IMR-90 (cell line): ENCODE measurements at regions not wholly inside any gene's neighbourhood (a gene's known extent, or its start where the extent isn't known, plus 50 kb on each side); places are given as distances from the start of the nearest gene placed in this dataset.

Experiments
- ATAC-seq: fragments of 200-7000 bp; cut with Tn5 transposase; 2 replicates; pipeline ENCODE4 v1.9.1; 2020; ENCODE audit warnings: low read depth, mild to moderate bottlenecking, moderate library complexity
- BruUV-seq: library from RNA; stranded (reverse); fragments of 400-500 nt; replicated peaks from 2 replicates; lab custom pipeline; 2021; lab: Mats Ljungman, UMichigan
- CTCF ChIA-PET: fragments of 300-600 bp; formaldehyde crosslinking; extraction: SDS; loops from one replicate; lab custom pipeline; 2021; ENCODE audit warnings: antibody characterized with exemption; lab: Yijun Ruan, JAX
- POLR2A ChIA-PET: fragments of 300-600 bp; sonication (Branson Sonifier 250); formaldehyde crosslinking; loops from one replicate; lab custom pipeline; 2022; ENCODE audit warnings: antibody characterized with exemption; ENCODE audit not compliant: unreplicated experiment; lab: Charles Lee
- DNase-seq: peaks from one replicate; pipeline ENCODE4 v3.0.0; 2013
- H2AFZ ChIP-seq: replicated peaks from 2 replicates; pipeline ENCODE3; 2013; ENCODE audit warnings: low read length, mild to moderate bottlenecking; ENCODE audit not compliant: poor library complexity
- H2AK5ac ChIP-seq: 2 replicates; pipeline ENCODE4 v1.6.1; 2013; ENCODE audit warnings: low read depth, low read length, inconsistent platforms
- H2AK9ac ChIP-seq: replicated peaks from 2 replicates; pipeline ENCODE3; 2013; ENCODE audit warnings: mild to moderate bottlenecking, low read depth, low read length, moderate library complexity; ENCODE audit not compliant: poor library complexity
- H2BK120ac ChIP-seq: 2 replicates; pipeline ENCODE4 v1.6.1; 2013; ENCODE audit warnings: low read depth, low read length, inconsistent platforms
- H2BK15ac ChIP-seq: 3 replicates; pipeline ENCODE4 v1.6.1; 2013; ENCODE audit warnings: low read depth, low read length, inconsistent platforms
- H2BK20ac ChIP-seq: 2 replicates; pipeline ENCODE4 v1.6.1; 2013; ENCODE audit warnings: low read depth, mild to moderate bottlenecking, inconsistent platforms, low read length, moderate library complexity
- H2BK5ac ChIP-seq: 2 replicates; pipeline ENCODE4 v1.6.1; 2013; ENCODE audit warnings: mild to moderate bottlenecking, low read depth, low read length, inconsistent platforms; ENCODE audit not compliant: poor library complexity, severe bottlenecking
- H3K14ac ChIP-seq: replicated peaks from 2 replicates; pipeline ENCODE4 v1.6.1; 2013; ENCODE audit warnings: low read depth, low read length, inconsistent platforms
- H3K18ac ChIP-seq: 2 replicates; pipeline ENCODE4 v1.6.1; 2013; ENCODE audit warnings: low read depth, low read length, control low read depth
- H3K23ac ChIP-seq: 2 replicates; pipeline ENCODE4 v1.6.1; 2013; ENCODE audit warnings: low read depth, low read length, inconsistent platforms
- H3K27ac ChIP-seq: 2 replicates; pipeline ENCODE4 v1.5.1; 2013; ENCODE audit warnings: mild to moderate bottlenecking, control low read depth, low read length; ENCODE audit not compliant: insufficient read depth
- H3K27me3 ChIP-seq: 2 replicates; pipeline ENCODE4 v1.6.1; 2013; ENCODE audit warnings: low read length; ENCODE audit not compliant: control insufficient read depth, insufficient read depth
- H3K36me3 ChIP-seq: 2 replicates; pipeline ENCODE4 v1.6.1; 2013; ENCODE audit warnings: low read length, mixed read lengths; ENCODE audit not compliant: control insufficient read depth, insufficient read depth
- H3K4ac ChIP-seq: 2 replicates; pipeline ENCODE4 v1.6.1; 2013; ENCODE audit warnings: low read depth, low read length, inconsistent platforms
- H3K4me1 ChIP-seq: 2 replicates; pipeline ENCODE4 v1.6.1; 2013; ENCODE audit warnings: low read length, mixed read lengths; ENCODE audit not compliant: control insufficient read depth, insufficient read depth
- H3K4me2 ChIP-seq: 2 replicates; pipeline ENCODE4 v1.6.1; 2013; ENCODE audit warnings: low read depth, mild to moderate bottlenecking, control low read depth, low read length, moderate library complexity
- H3K4me3 ChIP-seq: 2 replicates; pipeline ENCODE4 v1.5.1; 2013; ENCODE audit warnings: low read depth, mild to moderate bottlenecking, control low read depth, low read length, moderate library complexity; ENCODE audit not compliant: insufficient read depth
- H3K56ac ChIP-seq: 2 replicates; pipeline ENCODE4 v1.6.1; 2013; ENCODE audit warnings: low read length, inconsistent platforms; ENCODE audit not compliant: insufficient read depth; ENCODE audit errors: extremely low read depth
- H3K79me1 ChIP-seq, 2 experiments: 2 replicates each; pipeline ENCODE4 v1.6.1; 2013; ENCODE audit warnings: low read length in 2 of 2, inconsistent platforms in 1 of 2, low read depth in 1 of 2
- H3K9ac ChIP-seq: 2 replicates; pipeline ENCODE4 v1.6.1; 2013; ENCODE audit warnings: low read depth, low read length, control low read depth
- H3K9me1 ChIP-seq: 2 replicates; pipeline ENCODE4 v1.6.1; 2013; ENCODE audit warnings: low read length, inconsistent platforms; ENCODE audit not compliant: insufficient read depth
- H3K9me3 ChIP-seq: 2 replicates; pipeline ENCODE4 v1.6.1; 2013; ENCODE audit warnings: low read length; ENCODE audit not compliant: control insufficient read depth, insufficient read depth
- H4K20me1 ChIP-seq: 2 replicates; pipeline ENCODE4 v1.6.1; 2013; ENCODE audit warnings: low read length, inconsistent platforms; ENCODE audit not compliant: insufficient read depth
- H4K5ac ChIP-seq: 2 replicates; pipeline ENCODE4 v1.6.1; 2013; ENCODE audit warnings: mild to moderate bottlenecking, low read depth, low read length, control low read depth
- H4K8ac ChIP-seq, 2 experiments: 2 replicates each; pipeline ENCODE4 v1.6.1; 2013; ENCODE audit warnings: low read depth in 2 of 2, low read length in 2 of 2, control low read depth in 1 of 2, inconsistent platforms in 1 of 2
- H4K91ac ChIP-seq: 2 replicates; pipeline ENCODE4 v1.6.1; 2013; ENCODE audit warnings: low read depth, low read length, inconsistent platforms; ENCODE audit not compliant: insufficient read depth
- CEBPB ChIP-seq: IDR thresholded peaks from 2 replicates; pipeline ENCODE4 v1.6.1; 2012; ENCODE audit warnings: low read depth, low read length, improper control_type of control experiment
- MAZ ChIP-seq: IDR thresholded peaks from 2 replicates; pipeline ENCODE4 v1.6.1; 2012; ENCODE audit warnings: low read depth, mild to moderate bottlenecking, low read length, improper control_type of control experiment, moderate library complexity, borderline replicate concordance
- NFE2L2 ChIP-seq: fragments of 150-350 bp; IDR thresholded peaks from 2 replicates; pipeline ENCODE4 v1.6.1; 2016; ENCODE audit warnings: low read depth, mild to moderate bottlenecking, low read length
- RCOR1 ChIP-seq: IDR thresholded peaks from 2 replicates; pipeline ENCODE4 v1.6.1; 2012; ENCODE audit warnings: mild to moderate bottlenecking, low read length, improper control_type of control experiment; ENCODE audit not compliant: insufficient replicate concordance
- WGBS, 2 experiments: methylation state at CpG; one replicate each; pipeline versions ENCODE4 v1.1.5 to v1.1.7; 2013; ENCODE audit warnings: missing lambda C conversion rate in 2 of 2; ENCODE audit not compliant: insufficient read length in 1 of 2; ENCODE audit errors: extremely low coverage in 2 of 2; 5-methylcytosine and 5-hydroxymethylcytosine counted together
- dilution Hi-C: fragments of 300-500 bp; cut with HindIII; formaldehyde crosslinking; loops from one replicate; pipeline ENCODE4 v1.14.3; 2018; ENCODE audit warnings: low sequenced_read_pairs; ENCODE audit not compliant: unreplicated experiment
- in situ Hi-C: fragments of 300-500 bp; cut with MboI; formaldehyde crosslinking; loops from 3 replicates; pipeline ENCODE4 v1.14.3; 2019; ENCODE audit warnings: low sequenced_read_pairs, inconsistent platforms, mixed read lengths
- intact Hi-C: fragments of 100-400 bp; cut with micrococcal nuclease; formaldehyde crosslinking; loops from 2 replicates; pipeline ENCODE4 v1.10.0; 2022

- TF ChIP-seq RCOR1 = no peak
These were observed 61.7 kb upstream of the ZFR start (continued) for GRCh38 chr5:32506201-32506661.

- H3K4me3 ChIP-seq = no peak overlapping the region
- no peaks in the 10 kb centered on the region for H3K36me3 ChIP-seq
- WGBS, 2 experiments = 29% methylated on average over 1 of the region's 2 CpGs; no CpG with 5 or more reads in 1 of the 2 experiments
- H3K18ac ChIP-seq = peak overlapping the region; percentile 76
- H2AK5ac ChIP-seq = no peak overlapping the region; the same call in 1 of the 2 replicates
- dilution Hi-C loops = no loop called here
- H2BK5ac ChIP-seq = peak overlapping the region; percentile 31
- peak overlapping the region; percentile 38; the same call in 1 of the 2 replicates for H4K5ac ChIP-seq
- peaks cover 30% of the 10 kb centered on the region for H3K4me1 ChIP-seq
- no peak overlapping the region for H2AK9ac ChIP-seq
- no peaks in the 10 kb centered on the region for H3K79me1 ChIP-seq
- no TSS peak for BruUV-seq
- POLR2A ChIA-PET = no interaction called here
- CTCF ChIA-PET = interaction anchor here (0.7 to 2.1 kb wide), 2 partner anchors 85 kb away, joined by 3 to 11 read pairs; no protein-coding TSS in a partner anchor
- H2BK120ac ChIP-seq = peak overlapping the region; percentile 29
- H3K4ac ChIP-seq = peak overlapping the region; percentile 70
- H3K9ac ChIP-seq = peak overlapping the region; percentile 34; the same call in 1 of the 2 replicates
- peaks cover 10% of the 10 kb centered on the region; the same call in 1 of the 2 replicates for H3K9me1 ChIP-seq
- 0 out of 2 replicates have a peak, but pooled peaks cover 4% of the 10 kb centered on the region for H3K27me3 ChIP-seq
- no peak overlapping the region for H3K56ac ChIP-seq
- TF ChIP-seq MAZ (no peak), CEBPB (peak; percentile 78), NFE2L2 (no peak)
- peak overlapping the region in 1 of 2 experiments; percentile 53; a peak in 1 of 4 replicates for H4K8ac ChIP-seq
- in situ Hi-C loops = loop anchor here (5.0 kb wide), 1 partner anchor 77 kb away; no protein-coding TSS in a partner anchor
- peak overlapping the region; percentile 67 for H3K4me2 ChIP-seq
- H3K23ac ChIP-seq = peak overlapping the region; percentile 46; the same call in 1 of the 2 replicates
- no peak overlapping the region for H4K91ac ChIP-seq
- no peak overlapping the region for H2AFZ ChIP-seq
- H3K9me3 ChIP-seq = no peaks in the 10 kb centered on the region
- H2BK15ac ChIP-seq = peak overlapping the region; percentile 40; the same call in 1 of the 3 replicates
- H3K27ac ChIP-seq = peak overlapping the region; percentile 79; the same call in 1 of the 2 replicates
- intact Hi-C loops = loop anchor here (5.0 to 10.0 kb wide), 2 partner anchors 82 to 919 kb away; partner anchors contain the start of gene SUB1
- H3K14ac ChIP-seq = peak overlapping the region; percentile 68; the same call in 1 of the 2 replicates
- peaks cover 3% of the 10 kb centered on the region; the same call in 1 of the 2 replicates for H4K20me1 ChIP-seq
- H2BK20ac ChIP-seq = peak overlapping the region; percentile 65; the same call in 1 of the 2 replicates
- DNase-seq (peak; percentile 63), ATAC-seq (peak; percentile 41)
These were observed 61.2 kb upstream of the ZFR start for GRCh38 chr5:32505756-32506155.
